ENCODE measurements at regions not wholly inside any gene's neighbourhood (a gene's known extent, or its start where the extent isn't known, plus 50 kb on each side); places are given as distances from the start of the nearest gene placed in this dataset.

DNA sequence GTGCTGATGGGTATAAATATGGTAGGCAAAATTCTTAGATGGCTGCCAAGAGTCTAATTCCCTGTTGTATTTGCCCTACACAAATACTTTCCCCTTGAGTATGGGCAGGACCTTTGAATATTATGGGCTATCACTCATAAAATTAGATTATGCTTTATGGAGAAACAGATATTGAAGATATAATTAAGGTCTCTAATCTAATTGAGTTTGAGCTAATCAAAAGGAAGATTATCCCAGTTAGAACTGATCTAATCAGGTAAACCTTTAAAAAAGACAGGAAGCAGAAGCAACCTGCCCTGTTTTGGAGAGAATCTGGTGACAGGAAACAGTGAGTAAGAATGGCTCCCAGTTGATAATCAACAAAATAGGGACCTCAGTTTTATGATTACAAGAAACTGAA is 609.0 kb upstream of the PRMT6 start:
- TF ChIP-seq POLR2A (IDR thresholded peaks at IDR 0.05; ENCODE audit: low read depth, low read length) (no peak), TAF1 (IDR thresholded peaks at IDR 0.05; ENCODE audit: borderline replicate concordance, low read depth, low read length) (no peak)
